Thyroid gland (tissue), 4 donors: ENCODE measurements at regions not wholly inside any gene's neighbourhood (a gene's known extent, or its start where the extent isn't known, plus 50 kb on each side); places are given as distances from the start of the nearest gene placed in this dataset.

Experiments used
- DNase-seq, 2 donors: peaks; one replicate each; pipeline ENCODE4 v3.0.0-alpha.2; 2019
- H3K27ac ChIP-seq, 3 donors: fragments of 200-600 bp; sonication (generic); 1 replicate in 2 of 3; 2 replicates in 1 of 3; pipeline ENCODE4 v1.5.1; 2016 to 2019; ENCODE audit warnings: mild to moderate bottlenecking in 1 of 3, moderate library complexity in 1 of 3
- H3K27me3 ChIP-seq: fragments of 200-600 bp; sonication (generic); one replicate; pipeline ENCODE4 v1.5.1; 2019
- H3K36me3 ChIP-seq, 2 donors: fragments of 200-600 bp; sonication (generic); one replicate each; pipeline ENCODE4 v1.5.1; 2016 to 2019
- H3K4me1 ChIP-seq, 2 donors: fragments of 200-600 bp; sonication (generic); one replicate each; pipeline ENCODE4 v1.5.1; 2017 to 2019
- H3K4me3 ChIP-seq, 3 donors: fragments of 200-600 bp; sonication (generic); replicated peaks in 1 of 3; 1 replicate in 2 of 3; 2 replicates in 1 of 3; pipeline ENCODE4 v1.5.1; 2016; ENCODE audit warnings: mild to moderate bottlenecking in 1 of 3
- H3K9me3 ChIP-seq: fragments of 200-600 bp; sonication (generic); one replicate; pipeline ENCODE4 v1.5.1; 2017
- POLR2A ChIP-seq, 2 donors: fragments of 450-650 bp; IDR thresholded peaks; one replicate each; pipeline ENCODE4 v1.6.1; 2017; ENCODE audit warnings: antibody characterized with exemption in 2 of 2, mild to moderate bottlenecking in 2 of 2, moderate library complexity in 1 of 2
- whole genome bisulfite sequencing, 2 donors: methylation state at CpG; one replicate each; pipeline ENCODE4 v1.1.5; 2017; 5-methylcytosine and 5-hydroxymethylcytosine counted together
- intact Hi-C: fragments of 100-400 bp; cut with DNase I; formaldehyde crosslinking; loops from one replicate; pipeline ENCODE4 v1.15.1; 2023
- TF ChIP-seq, protein P1 (sequence below), 6 experiments: fragments of 200-600 bp in 3 of 6; fragments of 450-650 bp in 3 of 6; sonication (generic) in 3 of 6; IDR thresholded peaks; one replicate each; pipeline ENCODE4 v1.5.1; 2016 to 2019; ENCODE audit warnings: antibody characterized with exemption in 6 of 6, mild to moderate bottlenecking in 2 of 6, inconsistent platforms in 1 of 6, moderate library complexity in 1 of 6

DNA sequence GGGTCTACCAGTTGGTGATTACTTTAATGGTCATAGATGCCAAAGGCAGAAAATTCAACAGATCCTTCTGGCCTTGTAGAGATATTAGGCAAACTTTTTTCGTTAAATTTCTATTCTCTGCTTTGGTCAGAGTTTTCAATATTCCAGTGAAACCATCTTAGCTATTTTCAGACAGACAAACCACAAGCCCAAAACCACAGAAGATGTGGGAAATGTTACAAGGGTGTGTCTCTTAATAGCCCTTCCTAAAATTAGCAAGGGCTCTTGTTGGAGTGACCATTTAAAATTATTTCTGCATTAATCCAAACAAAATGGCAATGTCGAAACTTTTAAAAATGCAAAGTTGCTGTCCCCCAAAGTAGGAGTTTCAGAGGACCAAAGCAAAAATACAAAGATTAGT, 102.8 kb downstream of the ARRDC4 start:
- WGBS, 2 donors, result 82 to 88% methylated on average over 2 of the region's 2 CpGs
- TF ChIP-seq POLR2A (IDR thresholded peaks at IDR 0.05), result no peak
- TF ChIP-seq, protein P1, sequence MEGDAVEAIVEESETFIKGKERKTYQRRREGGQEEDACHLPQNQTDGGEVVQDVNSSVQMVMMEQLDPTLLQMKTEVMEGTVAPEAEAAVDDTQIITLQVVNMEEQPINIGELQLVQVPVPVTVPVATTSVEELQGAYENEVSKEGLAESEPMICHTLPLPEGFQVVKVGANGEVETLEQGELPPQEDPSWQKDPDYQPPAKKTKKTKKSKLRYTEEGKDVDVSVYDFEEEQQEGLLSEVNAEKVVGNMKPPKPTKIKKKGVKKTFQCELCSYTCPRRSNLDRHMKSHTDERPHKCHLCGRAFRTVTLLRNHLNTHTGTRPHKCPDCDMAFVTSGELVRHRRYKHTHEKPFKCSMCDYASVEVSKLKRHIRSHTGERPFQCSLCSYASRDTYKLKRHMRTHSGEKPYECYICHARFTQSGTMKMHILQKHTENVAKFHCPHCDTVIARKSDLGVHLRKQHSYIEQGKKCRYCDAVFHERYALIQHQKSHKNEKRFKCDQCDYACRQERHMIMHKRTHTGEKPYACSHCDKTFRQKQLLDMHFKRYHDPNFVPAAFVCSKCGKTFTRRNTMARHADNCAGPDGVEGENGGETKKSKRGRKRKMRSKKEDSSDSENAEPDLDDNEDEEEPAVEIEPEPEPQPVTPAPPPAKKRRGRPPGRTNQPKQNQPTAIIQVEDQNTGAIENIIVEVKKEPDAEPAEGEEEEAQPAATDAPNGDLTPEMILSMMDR (IDR thresholded peaks at IDR 0.05), result no peak
- DNase-seq, result no peak
- Histone ChIP-seq H3K4me3 (no peak overlapping the region), H3K9me3 (no peaks in the 10 kb centered on the region), H3K27me3 (no peaks in the 10 kb centered on the region), H3K36me3 (no peaks in the 10 kb centered on the region), H3K4me1 (no peaks in the 10 kb centered on the region), H3K27ac (no peak overlapping the region)
- intact Hi-C loops, result no loop called here

DNA sequence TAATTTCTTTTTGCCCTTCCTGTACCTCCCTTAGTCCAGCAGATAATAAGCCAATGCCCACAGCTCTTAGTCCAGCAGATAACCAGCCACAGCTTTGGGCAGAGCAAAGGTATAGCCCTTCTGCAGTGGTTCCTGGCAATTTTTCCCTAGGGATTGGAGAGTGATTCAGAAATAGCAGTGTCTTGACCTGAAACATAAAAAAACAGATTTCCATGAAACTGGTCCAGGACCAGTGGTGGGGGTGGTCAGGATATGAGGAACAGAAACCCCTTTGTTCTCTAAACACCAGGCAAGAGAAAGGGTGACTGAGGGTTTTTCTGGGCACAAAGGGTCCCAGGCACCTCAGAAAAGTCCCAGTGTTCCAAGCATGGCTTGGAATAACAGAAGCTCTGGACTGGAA, 103.4 kb downstream of the ARRDC4 start:
- H3K27ac ChIP-seq, result no peak overlapping the region
- no peaks in the 10 kb centered on the region for H3K27me3 ChIP-seq
- H3K4me1 ChIP-seq, result no peaks in the 10 kb centered on the region
- no peaks in the 10 kb centered on the region for H3K36me3 ChIP-seq
- no peaks in the 10 kb centered on the region for H3K9me3 ChIP-seq
- DNase-seq, result no peak
- TF ChIP-seq, protein P1 (IDR thresholded peaks at IDR 0.05), result no peak
- TF ChIP-seq POLR2A (IDR thresholded peaks at IDR 0.05), result no peak
- intact Hi-C loops, result no loop called here
- H3K4me3 ChIP-seq, result no peak overlapping the region

DNA sequence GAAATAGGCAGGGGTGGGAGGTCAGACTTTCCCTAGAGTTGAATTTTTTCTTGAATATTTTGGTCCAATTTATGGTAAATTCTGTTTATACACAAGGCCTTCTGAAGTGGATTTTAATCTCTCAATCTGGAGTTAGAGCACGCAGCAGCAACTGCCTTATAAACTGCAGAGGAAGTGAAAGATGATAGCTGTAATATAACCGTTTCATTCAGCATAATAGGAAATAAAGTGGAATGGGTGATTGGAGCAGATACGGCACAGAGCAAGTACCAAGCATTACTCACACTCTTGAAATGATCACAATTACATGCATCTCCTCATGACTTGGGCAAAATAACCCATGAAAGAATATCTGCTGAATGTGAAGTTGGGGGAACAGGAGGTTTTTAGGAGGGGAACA, 106.8 kb downstream of the ARRDC4 start:
- WGBS, 2 donors, result 60 to 69% methylated on average over 3 of the region's 3 CpGs
- H3K27ac ChIP-seq, result no peak overlapping the region
- TF ChIP-seq, protein P1 (IDR thresholded peaks at IDR 0.05), result no peak
- TF ChIP-seq POLR2A (IDR thresholded peaks at IDR 0.05), result no peak

DNA sequence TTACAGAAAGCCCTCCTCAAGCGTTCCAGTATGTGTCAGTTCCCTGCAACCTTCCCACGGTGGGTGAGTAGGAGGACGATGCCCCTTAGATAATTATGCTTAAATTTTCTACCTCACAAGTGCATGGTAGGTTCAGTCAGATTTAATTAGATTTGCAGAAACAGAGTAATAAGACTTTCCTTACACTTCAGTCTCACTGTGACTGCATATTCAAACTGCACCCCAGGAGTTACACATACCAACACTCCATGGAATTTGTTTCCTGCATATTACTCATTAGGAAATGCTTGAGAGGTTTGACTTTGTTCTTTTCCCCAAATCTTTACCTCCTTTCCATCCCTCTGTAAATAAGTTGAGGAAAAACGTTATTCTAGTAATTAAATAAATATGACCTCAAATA, 108.8 kb downstream of the ARRDC4 start:
- WGBS, 2 donors, result 72 to 80% methylated on average over 4 of the region's 4 CpGs
- intact Hi-C loops, result no loop called here
- Histone ChIP-seq H3K27ac (no peak overlapping the region), H3K4me1 (no peaks in the 10 kb centered on the region), H3K4me3 (no peak overlapping the region), H3K36me3 (no peaks in the 10 kb centered on the region), H3K27me3 (no peaks in the 10 kb centered on the region), H3K9me3 (no peaks in the 10 kb centered on the region)
- no peak for DNase-seq
- TF ChIP-seq, protein P1 (IDR thresholded peaks at IDR 0.05), result no peak
- TF ChIP-seq POLR2A (IDR thresholded peaks at IDR 0.05), result no peak

More for the DNA sequence above, 106.8 kb downstream of the ARRDC4 start:
- no peaks in the 10 kb centered on the region for H3K27me3 ChIP-seq
- H3K4me1 ChIP-seq, result no peaks in the 10 kb centered on the region
- intact Hi-C loops, result no loop called here
- DNase-seq, result no peak
- no peaks in the 10 kb centered on the region for H3K9me3 ChIP-seq
- no peaks in the 10 kb centered on the region for H3K36me3 ChIP-seq
- H3K4me3 ChIP-seq, result no peak overlapping the region

DNA sequence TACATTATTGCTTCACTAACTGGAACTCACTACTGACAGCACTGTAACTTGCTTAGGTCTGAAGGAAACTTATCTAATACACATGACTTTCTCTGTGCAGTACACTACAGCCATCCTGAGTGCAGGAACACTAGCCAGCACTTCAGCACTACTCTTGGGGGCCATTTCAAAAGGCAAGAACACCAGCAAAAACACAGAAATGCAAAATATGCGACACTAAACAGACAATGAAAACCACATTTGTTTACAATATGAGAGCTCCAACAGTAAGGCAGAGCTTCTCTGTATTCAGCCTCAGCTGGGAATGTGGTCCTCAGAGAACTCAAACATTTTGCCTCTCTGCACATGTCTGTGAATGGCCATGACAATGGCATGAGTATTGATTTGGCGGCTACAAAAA, 109.6 kb downstream of the ARRDC4 start:
- intact Hi-C loops, result no loop called here
- TF ChIP-seq POLR2A (IDR thresholded peaks at IDR 0.05), result no peak
- TF ChIP-seq, protein P1 (IDR thresholded peaks at IDR 0.05), result no peak
- Histone ChIP-seq H3K9me3 (no peaks in the 10 kb centered on the region), H3K36me3 (no peaks in the 10 kb centered on the region), H3K4me3 (no peak overlapping the region), H3K4me1 (no peaks in the 10 kb centered on the region), H3K27ac (no peak overlapping the region), H3K27me3 (no peaks in the 10 kb centered on the region)
- no peak for DNase-seq
- WGBS, 2 donors, result 91 to 96% methylated on average over 2 of the region's 2 CpGs
